ENCODE measurements at regions not wholly inside any gene's neighbourhood (a gene's known extent, or its start where the extent isn't known, plus 50 kb on each side); places are given as distances from the start of the nearest gene placed in this dataset.

- Histone ChIP-seq H3K27me3 (ENCODE audit: low read depth) (peaks cover 5% of the 10 kb centered on the region), H3K36me3 (no peaks in the 10 kb centered on the region), H3K4me1 (no peaks in the 10 kb centered on the region), H3K9me3 (peaks cover 7% of the 10 kb centered on the region), H3K4me3 (no peak overlapping the region), H3K27ac (no peak overlapping the region)
- DNase-seq (no peak), ATAC-seq (no peak)
- TF ChIP-seq CTCF (IDR thresholded peaks at IDR 0.05), result no peak
- intact Hi-C loops (cut with DNase I), result no loop called here
Measured at GRCh38 chr2:60273836-60274235, 279.6 kb downstream of the BCL11A start.

- Histone ChIP-seq H3K27ac (no peak overlapping the region), H3K4me1 (no peaks in the 10 kb centered on the region), H3K9me3 (peaks cover 7% of the 10 kb centered on the region), H3K4me3 (no peak overlapping the region), H3K27me3 (ENCODE audit: low read depth) (peaks cover 2% of the 10 kb centered on the region), H3K36me3 (no peaks in the 10 kb centered on the region)
- no peak for ATAC-seq
- DNase-seq, result no peak
- TF ChIP-seq CTCF (IDR thresholded peaks at IDR 0.05), result no peak
- intact Hi-C loops (cut with DNase I), result no loop called here
Measured at GRCh38 chr2:60271713-60272112, 281.7 kb downstream of the BCL11A start.

- Histone ChIP-seq H3K4me1 (no peaks in the 10 kb centered on the region), H3K27ac (no peak overlapping the region), H3K27me3 (ENCODE audit: low read depth) (no peaks in the 10 kb centered on the region), H3K9me3 (peaks cover 7% of the 10 kb centered on the region), H3K4me3 (no peak overlapping the region), H3K36me3 (no peaks in the 10 kb centered on the region)
- DNase-seq (no peak), ATAC-seq (no peak)
- TF ChIP-seq CTCF (IDR thresholded peaks at IDR 0.05), result no peak
- intact Hi-C loops (cut with DNase I), result no loop called here
Measured at GRCh38 chr2:60271131-60271530, 282.3 kb downstream of the BCL11A start.

- no peak for TF ChIP-seq CTCF (IDR thresholded peaks at IDR 0.05)
- ATAC-seq (no peak), DNase-seq (no peak)
- Histone ChIP-seq H3K4me1 (no peaks in the 10 kb centered on the region), H3K36me3 (no peaks in the 10 kb centered on the region), H3K27ac (no peak overlapping the region), H3K4me3 (no peak overlapping the region), H3K27me3 (ENCODE audit: low read depth) (no peaks in the 10 kb centered on the region), H3K9me3 (no peaks in the 10 kb centered on the region)
- intact Hi-C loops (cut with DNase I), result no loop called here
Measured at GRCh38 chr2:60268661-60269060, 284.8 kb downstream of the BCL11A start.

GRCh38 chr2:60268032-60268431 lies 285.4 kb downstream of the BCL11A start:
- no peak overlapping the region for H3K4me3 ChIP-seq
- no peaks in the 10 kb centered on the region for H3K36me3 ChIP-seq
- no peaks in the 10 kb centered on the region for H3K4me1 ChIP-seq
- ATAC-seq (no peak), DNase-seq (no peak)
- H3K9me3 ChIP-seq, result no peaks in the 10 kb centered on the region
- TF ChIP-seq CTCF (IDR thresholded peaks at IDR 0.05), result no peak
- H3K27ac ChIP-seq, result no peak overlapping the region
- intact Hi-C loops (cut with DNase I), result no loop called here
- H3K27me3 ChIP-seq (ENCODE audit: low read depth), result no peaks in the 10 kb centered on the region

GRCh38 chr2:60267122-60267521 lies 286.3 kb downstream of the BCL11A start:
- Histone ChIP-seq H3K27me3 (ENCODE audit: low read depth) (no peaks in the 10 kb centered on the region), H3K4me1 (no peaks in the 10 kb centered on the region), H3K36me3 (no peaks in the 10 kb centered on the region), H3K4me3 (no peak overlapping the region), H3K9me3 (no peaks in the 10 kb centered on the region), H3K27ac (no peak overlapping the region)
- TF ChIP-seq CTCF (IDR thresholded peaks at IDR 0.05), result no peak
- DNase-seq (no peak), ATAC-seq (no peak)
- intact Hi-C loops (cut with DNase I), result no loop called here
